ENCODE measurements at regions not wholly inside any gene's neighbourhood (a gene's known extent, or its start where the extent isn't known, plus 50 kb on each side); places are given as distances from the start of the nearest gene placed in this dataset.
A peak's percentile ranks its signal among the peaks of the same experiment; 100 is the strongest.

- BruUV-seq (replicated peaks), result no TSS peak
- 3% methylated on average over 7 of the region's 7 CpGs for WGBS (ENCODE audit: insufficient coverage, low coverage, missing lambda C conversion rate)
- in situ Hi-C loops (cut with MboI), result no loop called here
- Histone ChIP-seq H3K9me3 (replicated peaks; ENCODE audit: control insufficient read depth, insufficient read depth, low read depth, low read length) (no peaks in the 10 kb centered on the region), H3K4me1 (replicated peaks in 1 of 2; ENCODE audit: control insufficient read depth in 2 of 2, insufficient read depth in 2 of 2, low read length in 2 of 2) (peaks cover 0 to 6% of the 10 kb centered on the region in 2 experiments; a peak in 2 of 5 replicates), H3K79me2 (ENCODE audit: control insufficient read depth, insufficient read depth, low read length) (no peaks in the 10 kb centered on the region), H2AFZ (ENCODE audit: low read depth, low read length) (peak overlapping the region; percentile 31; the same call in 1 of the 2 replicates), H3K4me2 (ENCODE audit: insufficient read depth, low read length) (peak overlapping the region; percentile 53; the same call in 1 of the 2 replicates), H3K27ac (ENCODE audit: extremely low read depth, low read depth, low read length) (no peak overlapping the region), H3K9me1 (ENCODE audit: control insufficient read depth, insufficient read depth, low read length) (no peaks in the 10 kb centered on the region), H3K9ac (ENCODE audit: insufficient read depth in 1 of 2, low read depth in 2 of 2, low read length in 2 of 2) (no peak overlapping the region), H3K27me3 (ENCODE audit: control insufficient read depth in 2 of 2, insufficient read depth in 2 of 2, low read length in 2 of 2) (peaks cover 23 to 24% of the 10 kb centered on the region in 2 experiments), H3K36me3 (ENCODE audit: control insufficient read depth, insufficient read depth, low read length) (no peaks in the 10 kb centered on the region), H4K20me1 (replicated peaks; ENCODE audit: control insufficient read depth, insufficient read depth, low read length) (no peaks in the 10 kb centered on the region), H3K4me3 (no peak overlapping the region)
- ChIA-PET POLR2A (no interaction called here), CTCF (ENCODE audit: low intra/inter-chr PET ratio) (no interaction called here)
- ATAC-seq (no peak), DNase-seq (ENCODE audit: extremely low read depth in 1 of 4, low spot score in 3 of 4) (no peak), FAIRE-seq (no peak)
- intact Hi-C loops (cut with micrococcal nuclease), result loop anchor here (10.0 kb wide), 1 partner anchor 723 kb away; no protein-coding TSS in a partner anchor
- TF ChIP-seq LARP7 (IDR thresholded peaks at IDR 0.05) (no peak), ZSCAN29 (IDR thresholded peaks at IDR 0.05) (no peak), FOXP1 (CRISPR knock-in tag; IDR thresholded peaks at IDR 0.05) (no peak), ETV5 (CRISPR knock-in tag; IDR thresholded peaks at IDR 0.05; ENCODE audit: low read depth) (no peak), CREM (IDR thresholded peaks at IDR 0.05; ENCODE audit: low read depth) (no peak), ELK1 (CRISPR knock-in tag; IDR thresholded peaks at IDR 0.05) (no peak), RNF2 (IDR thresholded peaks at IDR 0.05) (no peak), ZNF253 (CRISPR knock-in tag; conservative IDR thresholded peaks at IDR 0.05) (no peak), MCM3 (IDR thresholded peaks at IDR 0.05) (no peak), AFF4 (CRISPR knock-in tag; IDR thresholded peaks at IDR 0.05) (no peak), SAP30 (IDR thresholded peaks at IDR 0.05; ENCODE audit: borderline replicate concordance, insufficient read depth, low read depth, low read length, poor library complexity, severe bottlenecking) (no peak), ZNF280B (CRISPR knock-in tag; IDR thresholded peaks at IDR 0.05) (no peak)
These were observed 76.1 kb upstream of the PDSS1 start for GRCh38 chr10:26621243-26621888.

All from K562 (cell line).